Smooth muscle cell (in vitro differentiated cells): ENCODE measurements at regions not wholly inside any gene's neighbourhood (a gene's known extent, or its start where the extent isn't known, plus 50 kb on each side); places are given as distances from the start of the nearest gene placed in this dataset.

Experiments used
- DNase-seq: peaks from one replicate; lab custom pipeline; 2025; ENCODE audit not compliant: unreplicated experiment; lab: John Stamatoyannopoulos, UW
- H2AFZ ChIP-seq: fragments of 200-600 bp; sonication (generic); 2 replicates; pipeline ENCODE4 v1.6.0; 2016; ENCODE audit warnings: antibody characterized with exemption, low read depth, mild to moderate bottlenecking
- H3F3A ChIP-seq: fragments of 200-600 bp; sonication (generic); 2 replicates; pipeline ENCODE4 v1.6.0; 2017; ENCODE audit warnings: antibody characterized with exemption, low read depth
- H3K27ac ChIP-seq: fragments of 200-600 bp; sonication (generic); 2 replicates; pipeline ENCODE4 v1.5.1; 2016; ENCODE audit warnings: low read depth, mild to moderate bottlenecking
- H3K27me3 ChIP-seq: fragments of 200-600 bp; sonication (generic); 2 replicates; pipeline ENCODE4 v1.6.1; 2016; ENCODE audit warnings: low read depth, mild to moderate bottlenecking
- H3K36me3 ChIP-seq: fragments of 200-600 bp; sonication (generic); 2 replicates; pipeline ENCODE4 v1.5.1; 2016; ENCODE audit warnings: low read depth
- H3K4me1 ChIP-seq: fragments of 200-600 bp; sonication (generic); 2 replicates; pipeline ENCODE4 v1.5.1; 2016; ENCODE audit warnings: low read depth
- H3K4me2 ChIP-seq: fragments of 200-600 bp; sonication (generic); 2 replicates; pipeline ENCODE4 v1.6.0; 2016; ENCODE audit warnings: mild to moderate bottlenecking
- H3K4me3 ChIP-seq: fragments of 200-600 bp; sonication (generic); 2 replicates; pipeline ENCODE4 v1.5.1; 2016; ENCODE audit warnings: mild to moderate bottlenecking
- H3K79me2 ChIP-seq: fragments of 200-600 bp; sonication (generic); 2 replicates; pipeline ENCODE4 v1.6.0; 2016; ENCODE audit warnings: low read depth, mild to moderate bottlenecking
- H3K9ac ChIP-seq: fragments of 200-600 bp; sonication (generic); 2 replicates; pipeline ENCODE4 v1.6.0; 2016; ENCODE audit warnings: low read depth
- H3K9me3 ChIP-seq: fragments of 200-600 bp; sonication (generic); replicated peaks from 2 replicates; pipeline ENCODE4 v1.5.1; 2016; ENCODE audit warnings: low read depth
- H4K20me1 ChIP-seq: fragments of 200-600 bp; sonication (generic); 2 replicates; pipeline ENCODE4 v1.6.0; 2016; ENCODE audit warnings: low read depth
- WGBS: methylation state at CpG from one replicate; pipeline ENCODE4 v1.1.7; 2016; ENCODE audit warnings: low lambda C conversion rate; 5-methylcytosine and 5-hydroxymethylcytosine counted together
- TF ChIP-seq, protein P1 (sequence below): fragments of 200-600 bp; sonication (generic); IDR thresholded peaks from 2 replicates; pipeline ENCODE4 v1.5.1; 2017; ENCODE audit warnings: borderline replicate concordance, mild to moderate bottlenecking, antibody characterized with exemption; ENCODE audit not compliant: insufficient read depth, poor library complexity, severe bottlenecking

DNA sequence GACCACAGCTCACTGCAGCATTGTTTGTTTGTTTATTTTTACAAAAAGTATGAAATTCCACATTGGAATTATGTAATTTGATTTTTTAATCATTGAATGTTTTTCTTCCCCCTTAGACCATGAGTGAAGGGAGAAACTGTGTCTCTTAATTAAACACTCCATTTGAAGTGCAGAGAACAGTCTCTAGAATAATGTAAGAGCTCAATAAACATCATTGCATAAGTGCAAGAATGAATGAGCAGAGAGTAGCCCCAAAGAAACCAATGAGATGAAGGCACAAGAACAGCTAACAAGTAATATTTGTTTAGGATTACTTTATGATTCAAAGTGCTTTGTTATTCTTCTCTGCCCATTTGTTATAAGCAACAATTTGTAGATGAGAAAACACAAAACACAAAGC, 921.3 kb upstream of the LCORL start:
- H3K4me2 ChIP-seq = no peak overlapping the region
- H3K27me3 ChIP-seq = no peaks in the 10 kb centered on the region
- TF ChIP-seq, protein P1, sequence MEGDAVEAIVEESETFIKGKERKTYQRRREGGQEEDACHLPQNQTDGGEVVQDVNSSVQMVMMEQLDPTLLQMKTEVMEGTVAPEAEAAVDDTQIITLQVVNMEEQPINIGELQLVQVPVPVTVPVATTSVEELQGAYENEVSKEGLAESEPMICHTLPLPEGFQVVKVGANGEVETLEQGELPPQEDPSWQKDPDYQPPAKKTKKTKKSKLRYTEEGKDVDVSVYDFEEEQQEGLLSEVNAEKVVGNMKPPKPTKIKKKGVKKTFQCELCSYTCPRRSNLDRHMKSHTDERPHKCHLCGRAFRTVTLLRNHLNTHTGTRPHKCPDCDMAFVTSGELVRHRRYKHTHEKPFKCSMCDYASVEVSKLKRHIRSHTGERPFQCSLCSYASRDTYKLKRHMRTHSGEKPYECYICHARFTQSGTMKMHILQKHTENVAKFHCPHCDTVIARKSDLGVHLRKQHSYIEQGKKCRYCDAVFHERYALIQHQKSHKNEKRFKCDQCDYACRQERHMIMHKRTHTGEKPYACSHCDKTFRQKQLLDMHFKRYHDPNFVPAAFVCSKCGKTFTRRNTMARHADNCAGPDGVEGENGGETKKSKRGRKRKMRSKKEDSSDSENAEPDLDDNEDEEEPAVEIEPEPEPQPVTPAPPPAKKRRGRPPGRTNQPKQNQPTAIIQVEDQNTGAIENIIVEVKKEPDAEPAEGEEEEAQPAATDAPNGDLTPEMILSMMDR = no peak
- H3K9me3 ChIP-seq = no peaks in the 10 kb centered on the region
- H3K79me2 ChIP-seq = no peaks in the 10 kb centered on the region
- H3K9ac ChIP-seq = no peak overlapping the region
- DNase-seq = no peak
- H3K4me3 ChIP-seq = no peak overlapping the region
- no peaks in the 10 kb centered on the region for H3F3A ChIP-seq
- no peaks in the 10 kb centered on the region for H4K20me1 ChIP-seq
- no peaks in the 10 kb centered on the region for H3K4me1 ChIP-seq
- H2AFZ ChIP-seq = no peak overlapping the region
- no peak overlapping the region for H3K27ac ChIP-seq
- H3K36me3 ChIP-seq = no peaks in the 10 kb centered on the region

DNA sequence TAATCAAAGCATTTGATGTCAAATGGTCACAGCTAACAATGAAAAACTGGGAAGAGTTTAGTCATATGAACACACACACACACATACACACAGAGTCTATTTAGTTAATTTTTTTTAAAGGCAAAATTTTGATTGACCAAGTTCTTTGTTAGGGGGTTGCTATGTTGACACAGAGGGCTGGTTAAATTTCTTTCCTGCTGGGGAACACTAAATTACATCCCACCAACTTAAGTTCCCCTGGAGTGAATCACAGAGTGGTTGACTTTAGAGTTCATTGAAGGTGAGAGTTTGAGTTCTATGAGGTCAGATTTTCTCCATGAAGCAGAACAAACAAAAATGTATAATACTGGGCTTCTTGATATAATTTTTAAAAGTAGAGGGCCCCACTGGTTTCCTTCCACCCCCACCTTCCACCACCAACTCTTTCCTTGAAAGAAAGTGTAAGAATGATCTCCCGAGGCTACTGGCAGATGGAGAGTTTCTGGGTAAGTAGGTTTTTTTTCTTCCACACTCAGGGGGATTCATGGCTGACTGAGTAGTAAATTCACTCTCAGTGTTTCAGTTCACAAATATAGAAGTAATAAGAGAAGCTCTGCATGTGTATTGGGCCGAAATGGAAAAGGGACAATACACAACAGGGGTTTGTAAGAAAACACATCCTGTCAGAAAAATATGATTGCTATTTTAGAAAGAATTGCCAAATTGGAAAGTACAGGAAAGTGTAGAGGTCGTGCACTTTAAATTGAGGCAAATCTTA, 917.0 kb upstream of the LCORL start:
- WGBS = 56% methylated on average over 3 of the region's 3 CpGs
- Histone ChIP-seq H4K20me1 (no peaks in the 10 kb centered on the region), H3K79me2 (no peaks in the 10 kb centered on the region), H3K4me3 (no peak overlapping the region), H3K27ac (no peak overlapping the region), H3K36me3 (no peaks in the 10 kb centered on the region), H3F3A (no peaks in the 10 kb centered on the region), H3K4me1 (peaks cover 5% of the 10 kb centered on the region), H3K27me3 (no peaks in the 10 kb centered on the region), H2AFZ (no peak overlapping the region), H3K9me3 (no peaks in the 10 kb centered on the region), H3K9ac (no peak overlapping the region), H3K4me2 (no peak overlapping the region)
- no peak for DNase-seq
- TF ChIP-seq, protein P1 = no peak

DNA sequence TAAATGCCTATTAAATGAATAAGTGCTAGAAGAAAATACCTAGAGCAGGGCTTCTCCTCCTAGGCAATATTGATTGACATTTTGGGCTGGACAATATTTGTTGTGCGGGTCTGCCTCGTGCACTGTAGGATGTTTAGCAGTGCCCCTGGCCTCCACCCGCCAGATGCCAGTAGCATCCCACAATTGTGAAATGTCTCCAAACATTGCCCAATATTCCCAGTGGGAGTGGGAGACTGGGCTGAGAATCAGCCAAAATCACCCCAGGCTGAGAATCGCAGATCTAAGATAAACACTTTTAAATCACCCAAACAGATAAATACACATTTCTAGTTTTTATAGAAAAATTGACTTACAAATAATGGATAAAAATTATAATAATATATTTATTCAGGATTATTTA, 916.2 kb upstream of the LCORL start:
- Histone ChIP-seq H3F3A (no peaks in the 10 kb centered on the region), H4K20me1 (no peaks in the 10 kb centered on the region)

More for the DNA sequence above, 916.2 kb upstream of the LCORL start:
- Histone ChIP-seq H3K9ac (no peak overlapping the region), H3K4me3 (no peak overlapping the region), H2AFZ (no peak overlapping the region), H3K4me2 (no peak overlapping the region), H3K27me3 (no peaks in the 10 kb centered on the region), H3K9me3 (no peaks in the 10 kb centered on the region), H3K4me1 (peaks cover 5% of the 10 kb centered on the region), H3K27ac (no peak overlapping the region), H3K36me3 (no peaks in the 10 kb centered on the region), H3K79me2 (no peaks in the 10 kb centered on the region)
- no peak for DNase-seq
- 88% methylated on average over 4 of the region's 4 CpGs for WGBS
- TF ChIP-seq, protein P1 = no peak
